ENCODE measurements at regions not wholly inside any gene's neighbourhood (a gene's known extent, or its start where the extent isn't known, plus 50 kb on each side); places are given as distances from the start of the nearest gene placed in this dataset.

- TF ChIP-seq ZBTB40 (IDR thresholded peaks at IDR 0.05; ENCODE audit: borderline replicate concordance) (peak; percentile 39; the same call in 1 of the 2 replicates), RUNX3 (IDR thresholded peaks at IDR 0.05; ENCODE audit: low read length) (peak; percentile 85), NR2F1 (conservative IDR thresholded peaks at IDR 0.05) (no peak), SPI1 (IDR thresholded peaks at IDR 0.05; ENCODE audit: borderline replicate concordance, insufficient read depth, low read depth, low read length) (no peak), CUX1 (IDR thresholded peaks at IDR 0.05; ENCODE audit: insufficient replicate concordance, low read depth, low read length) (peak; percentile 72), ZNF274 (IDR thresholded peaks at IDR 0.05; ENCODE audit: insufficient read depth, insufficient read length) (no peak), MLLT1 (IDR thresholded peaks at IDR 0.05) (peak; percentile 94), RCOR1 (conservative IDR thresholded peaks at IDR 0.05; ENCODE audit: low read depth, low read length) (no peak), BMI1 (IDR thresholded peaks at IDR 0.05; ENCODE audit: borderline replicate concordance) (no peak), MYB (IDR thresholded peaks at IDR 0.05; ENCODE audit: borderline replicate concordance, low read depth, low read length) (no peak), PAX5 (IDR thresholded peaks at IDR 0.05; ENCODE audit: borderline replicate concordance, low read depth, low read length) (peak; percentile 32; the same call in 1 of the 2 replicates), ATF7 (IDR thresholded peaks at IDR 0.05; ENCODE audit: low read depth) (peak; percentile 100), TARDBP (IDR thresholded peaks at IDR 0.05; ENCODE audit: borderline replicate concordance) (no peak), DPF2 (IDR thresholded peaks at IDR 0.05) (peak; percentile 59; the same call in 1 of the 2 replicates), SIN3A (IDR thresholded peaks at IDR 0.05; ENCODE audit: low read depth, low read length) (no peak), BRCA1 (IDR thresholded peaks at IDR 0.05; ENCODE audit: low read depth, low read length) (no peak), NFYB (IDR thresholded peaks at IDR 0.05; ENCODE audit: insufficient read depth, low read depth, low read length) (peak; percentile 65; the same call in 1 of the 2 replicates), BACH1 (IDR thresholded peaks at IDR 0.05; ENCODE audit: borderline replicate concordance) (no peak), NBN (IDR thresholded peaks at IDR 0.05) (peak; percentile 86)
- TF ChIP-seq, protein P1, sequence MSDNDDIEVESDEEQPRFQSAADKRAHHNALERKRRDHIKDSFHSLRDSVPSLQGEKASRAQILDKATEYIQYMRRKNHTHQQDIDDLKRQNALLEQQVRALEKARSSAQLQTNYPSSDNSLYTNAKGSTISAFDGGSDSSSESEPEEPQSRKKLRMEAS (IDR thresholded peaks at IDR 0.05; ENCODE audit: low read depth, low read length): no peak
These were observed 64.5 kb upstream of the STK38L start (continued) for GRCh38 chr12:27179400-27180214.

Data from GM12878 (cell line).